T-cell (primary cell): ENCODE measurements at regions not wholly inside any gene's neighbourhood (a gene's known extent, or its start where the extent isn't known, plus 50 kb on each side); places are given as distances from the start of the nearest gene placed in this dataset.

Source experiments
- ATAC-seq, 4 experiments: fragments of 200-7000 bp in 3 of 4; fragments of 150-1000 bp in 1 of 4; cut with Tn5 transposase; replicated peaks in 1 of 4; 1 replicate in 3 of 4; 2 replicates in 1 of 4; pipeline ENCODE4 v1.10.0; 2021; ENCODE audit warnings: moderate library complexity in 3 of 4, mild to moderate bottlenecking in 2 of 4, moderate number of reproducible peaks in 1 of 4
- CTCF ChIA-PET, 2 donors: fragments of 300-600 bp; sonication (Branson Sonifier 250); formaldehyde crosslinking; loops; one replicate each; lab custom pipeline; 2022; ENCODE audit warnings: antibody characterized with exemption in 2 of 2; lab: Charles Lee
- POLR2A ChIA-PET, 2 donors: fragments of 300-600 bp; sonication (Branson Sonifier 250); formaldehyde crosslinking; loops; one replicate each; lab custom pipeline; 2022; ENCODE audit warnings: antibody characterized with exemption in 2 of 2; lab: Charles Lee
- DNase-seq, 35 experiments: peaks; one replicate each; pipeline versions ENCODE4 v3.0.0 to v3.0.0-alpha.2; 2013 to 2023
- H3K27ac ChIP-seq: one replicate; pipeline ENCODE4 v1.5.1; 2013; ENCODE audit warnings: low read length
- H3K27me3 ChIP-seq, 2 experiments: replicated peaks in 1 of 2; 1 replicate in 1 of 2; 2 replicates in 1 of 2; pipeline versions ENCODE4 v1.6.1 to v1.7.0; 2013; ENCODE audit warnings: low read length in 1 of 2, mixed read lengths in 1 of 2; ENCODE audit not compliant: control insufficient read depth in 2 of 2, insufficient read depth in 2 of 2; ENCODE audit errors: extremely low read depth in 1 of 2
- H3K36me3 ChIP-seq, 2 donors: 1 replicate in 1 of 2; 2 replicates in 1 of 2; pipeline versions ENCODE4 v1.6.1 to v1.7.0; 2013; ENCODE audit warnings: low read length in 1 of 2; ENCODE audit not compliant: control insufficient read depth in 2 of 2, insufficient read depth in 1 of 2; ENCODE audit errors: extremely low read depth in 1 of 2
- H3K4me1 ChIP-seq, 2 experiments: 1 replicate in 1 of 2; 2 replicates in 1 of 2; pipeline versions ENCODE4 v1.6.1 to v1.7.0; 2013; ENCODE audit warnings: low read length in 2 of 2, mixed read lengths in 1 of 2; ENCODE audit not compliant: insufficient read depth in 2 of 2, control insufficient read depth in 1 of 2; ENCODE audit errors: extremely low read depth in 1 of 2
- H3K4me3 ChIP-seq, 2 donors: 1 replicate in 1 of 2; 2 replicates in 1 of 2; pipeline versions ENCODE4 v1.5.1 to v1.7.0; 2013; ENCODE audit warnings: mild to moderate bottlenecking in 2 of 2, low read length in 1 of 2, moderate library complexity in 1 of 2; ENCODE audit not compliant: control insufficient read depth in 1 of 2; ENCODE audit errors: extremely low read depth in 1 of 2
- H3K9me3 ChIP-seq: 2 replicates; pipeline ENCODE4 v1.7.0; 2013
- H3K27ac Mint-ChIP-seq, 2 donors: one replicate each; pipeline ENCODE4 v1.8.0; 2020 to 2021; ENCODE audit warnings: mild to moderate bottlenecking in 2 of 2, mixed read lengths in 2 of 2
- H3K27me3 Mint-ChIP-seq, 2 donors: one replicate each; pipeline ENCODE4 v1.8.0; 2021 to 2022; ENCODE audit warnings: mixed read lengths in 2 of 2
- H3K36me3 Mint-ChIP-seq: one replicate; pipeline ENCODE4 v1.8.0; 2021; ENCODE audit warnings: mixed read lengths
- H3K4me1 Mint-ChIP-seq, 3 donors: one replicate each; pipeline ENCODE4 v1.8.0; 2020 to 2022; ENCODE audit warnings: mixed read lengths in 3 of 3, mild to moderate bottlenecking in 1 of 3
- H3K4me3 Mint-ChIP-seq, 3 donors: one replicate each; pipeline ENCODE4 v1.8.0; 2020 to 2022; ENCODE audit warnings: mild to moderate bottlenecking in 3 of 3, mixed read lengths in 3 of 3, moderate library complexity in 3 of 3
- H3K9me3 Mint-ChIP-seq, 3 donors: one replicate each; pipeline ENCODE4 v1.8.0; 2020 to 2022; ENCODE audit warnings: mixed read lengths in 3 of 3
- WGBS: methylation state at CpG from one replicate; pipeline ENCODE4 v1.1.5; 2013; ENCODE audit warnings: missing lambda C conversion rate; ENCODE audit not compliant: insufficient coverage; 5-methylcytosine and 5-hydroxymethylcytosine counted together

DNA sequence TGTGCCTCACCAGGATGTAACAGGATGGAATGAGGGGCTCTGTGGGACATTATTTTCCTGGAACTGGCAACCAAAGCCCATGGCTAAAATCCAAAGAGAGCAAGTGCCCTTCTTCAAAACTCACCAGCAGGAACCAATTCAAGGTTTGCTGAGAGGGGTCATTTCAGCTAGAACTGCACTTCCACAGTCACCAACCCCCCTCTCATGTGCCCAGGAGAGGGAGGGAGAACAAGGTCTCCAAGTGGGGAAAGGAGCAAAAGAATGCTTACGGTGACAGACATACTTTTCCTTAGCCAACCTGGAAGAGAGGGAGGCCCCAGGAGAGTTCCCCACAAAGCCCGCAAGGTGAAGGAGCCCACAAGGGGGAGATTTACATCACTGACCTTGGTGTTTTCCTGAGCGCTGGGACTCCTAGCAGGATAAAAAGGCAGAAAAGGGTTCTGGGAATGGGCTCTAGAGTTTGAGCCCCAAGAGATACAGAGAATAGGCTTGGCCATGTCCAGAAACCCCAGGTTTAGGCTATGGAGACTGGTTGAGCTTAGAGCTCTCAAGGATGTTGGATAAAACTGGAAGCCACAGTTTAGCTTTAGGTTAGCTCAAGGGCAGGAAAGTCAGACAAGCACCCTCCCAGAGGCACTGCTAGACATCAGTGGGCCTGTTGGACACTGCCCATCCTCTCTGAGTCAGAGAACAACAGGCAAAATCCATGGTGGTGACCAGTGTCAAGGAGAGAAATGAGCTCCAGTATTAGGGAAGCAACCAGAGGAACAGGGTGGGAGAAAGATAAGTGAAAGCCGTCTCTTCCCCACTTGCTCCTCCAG lies 63.9 kb upstream of the GHITM start:
- no peak overlapping the region for H3K4me3 Mint-ChIP-seq
- ATAC-seq (no peak), DNase-seq (no peak)
- Histone ChIP-seq H3K4me1 (no peaks in the 10 kb centered on the region), H3K4me3 (no peak overlapping the region), H3K36me3 (no peaks in the 10 kb centered on the region), H3K27ac (no peak overlapping the region), H3K27me3 (peaks cover 0 to 2% of the 10 kb centered on the region in 2 experiments), H3K9me3 (no peaks in the 10 kb centered on the region)
- H3K27ac Mint-ChIP-seq = no peak overlapping the region
- POLR2A ChIA-PET = no interaction called here
- CTCF ChIA-PET = no interaction called here
- no peaks in the 10 kb centered on the region for H3K9me3 Mint-ChIP-seq
- WGBS = 82% methylated on average over 3 of the region's 4 CpGs
- H3K4me1 Mint-ChIP-seq = no peaks in the 10 kb centered on the region
- peaks cover 7 to 11% of the 10 kb centered on the region in 2 donors for H3K27me3 Mint-ChIP-seq
- no peaks in the 10 kb centered on the region for H3K36me3 Mint-ChIP-seq

DNA sequence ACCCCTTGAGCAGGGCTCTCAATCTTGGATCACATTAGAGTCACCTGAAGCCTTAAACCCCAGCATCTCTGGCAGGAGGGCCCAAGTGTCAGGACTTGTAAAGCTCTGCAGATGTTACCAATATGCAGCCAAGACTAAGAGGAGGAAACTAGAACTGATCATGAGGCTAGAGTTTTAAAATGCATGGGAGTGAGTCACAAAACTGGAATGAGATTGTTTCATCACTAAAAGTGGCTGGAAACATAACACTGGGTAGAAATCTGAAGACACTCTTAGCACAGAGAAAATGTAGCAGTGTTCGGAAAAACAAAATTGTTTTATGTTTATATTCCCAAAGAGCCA lies 63.3 kb upstream of the GHITM start:
- ATAC-seq = no peak
- Mint-ChIP-seq H3K27ac (no peak overlapping the region), H3K27me3 (peaks cover 7 to 11% of the 10 kb centered on the region in 2 donors), H3K36me3 (no peaks in the 10 kb centered on the region), H3K4me3 (no peak overlapping the region), H3K9me3 (no peaks in the 10 kb centered on the region), H3K4me1 (no peaks in the 10 kb centered on the region)
- no CpG with 5 or more reads among the region's 1 CpG for WGBS
- Histone ChIP-seq H3K27ac (no peak overlapping the region), H3K4me1 (no peaks in the 10 kb centered on the region), H3K4me3 (no peak overlapping the region), H3K9me3 (no peaks in the 10 kb centered on the region), H3K27me3 (peaks cover 0 to 2% of the 10 kb centered on the region in 2 experiments), H3K36me3 (no peaks in the 10 kb centered on the region)
- POLR2A ChIA-PET = no interaction called here
- no peak for DNase-seq
- CTCF ChIA-PET = no interaction called here

DNA sequence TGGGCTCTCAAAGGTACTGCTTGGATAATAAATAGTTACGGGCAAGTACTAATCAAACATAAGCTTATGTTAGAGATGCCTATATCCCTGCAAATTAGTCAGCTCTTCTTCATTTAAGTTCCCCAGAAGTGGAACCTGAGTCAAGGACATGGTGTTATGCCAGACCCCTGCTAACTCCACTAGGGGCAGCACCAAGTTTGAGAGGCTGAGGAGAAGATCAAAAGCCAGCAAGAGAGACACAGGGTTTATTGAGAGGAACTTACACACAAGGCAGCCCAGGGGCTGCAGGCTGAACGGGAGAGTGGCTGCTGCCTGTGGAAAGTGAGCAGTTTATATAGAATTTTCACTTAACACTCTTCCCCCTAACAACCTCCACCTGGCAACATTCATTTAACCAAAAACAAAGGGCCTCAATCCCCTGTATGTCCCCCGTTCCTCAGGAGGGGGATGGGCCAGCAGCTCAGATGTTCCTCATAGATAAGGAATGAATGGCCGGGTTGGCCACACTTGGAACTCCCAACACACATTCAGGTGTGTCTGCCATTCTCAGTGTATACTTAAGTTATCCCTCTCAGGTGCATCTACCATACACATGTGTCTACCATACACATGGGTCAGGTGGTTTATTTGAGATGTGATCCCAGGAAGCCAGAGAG lies 62.6 kb upstream of the GHITM start:
- H3K36me3 Mint-ChIP-seq = no peaks in the 10 kb centered on the region
- H3K9me3 ChIP-seq = no peaks in the 10 kb centered on the region
- CTCF ChIA-PET = no interaction called here
- H3K27me3 Mint-ChIP-seq = peaks cover 9 to 11% of the 10 kb centered on the region in 2 donors
- ATAC-seq (no peak), DNase-seq (peak in 1 of 35 experiments; percentile 5)
- H3K4me1 Mint-ChIP-seq = no peaks in the 10 kb centered on the region
- no peak overlapping the region for H3K27ac Mint-ChIP-seq
- 20% methylated on average over 1 of the region's 4 CpGs for WGBS
- no peaks in the 10 kb centered on the region for H3K36me3 ChIP-seq
- H3K9me3 Mint-ChIP-seq = no peaks in the 10 kb centered on the region
- peaks cover 0 to 2% of the 10 kb centered on the region in 2 experiments for H3K27me3 ChIP-seq
- H3K4me3 ChIP-seq = no peak overlapping the region
- no peak overlapping the region for H3K27ac ChIP-seq
- no peaks in the 10 kb centered on the region for H3K4me1 ChIP-seq
- no peak overlapping the region for H3K4me3 Mint-ChIP-seq
- POLR2A ChIA-PET = no interaction called here

DNA sequence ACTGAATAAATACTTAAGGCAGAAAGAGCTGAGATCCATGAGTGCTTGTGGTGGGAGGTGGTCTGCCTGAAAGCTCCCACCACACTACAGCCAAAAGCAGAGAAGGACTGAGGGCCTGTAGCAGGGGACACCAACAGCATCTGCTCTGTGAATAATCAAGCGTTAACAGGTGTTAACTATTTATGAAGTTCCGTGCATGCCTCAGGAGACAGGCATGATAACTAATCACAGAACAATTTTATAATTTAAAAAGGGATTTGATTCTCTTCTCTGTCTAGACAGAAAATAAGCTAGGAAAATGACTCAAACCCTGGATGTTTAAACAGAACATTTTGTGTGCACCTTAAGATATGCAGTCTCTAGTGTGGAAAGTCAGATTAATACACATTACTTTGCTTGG lies 61.5 kb upstream of the GHITM start:
- whole genome bisulfite sequencing = no CpG with 5 or more reads among the region's 2 CpGs
- Histone ChIP-seq H3K4me1 (no peaks in the 10 kb centered on the region), H3K9me3 (no peaks in the 10 kb centered on the region), H3K27me3 (peaks cover 0 to 3% of the 10 kb centered on the region in 2 experiments), H3K27ac (no peak overlapping the region), H3K4me3 (no peak overlapping the region), H3K36me3 (no peaks in the 10 kb centered on the region)
- H3K4me3 Mint-ChIP-seq = no peak overlapping the region
- H3K27ac Mint-ChIP-seq = no peak overlapping the region
- DNase-seq = no peak
- H3K36me3 Mint-ChIP-seq = no peaks in the 10 kb centered on the region
- CTCF ChIA-PET = no interaction called here
- POLR2A ChIA-PET = no interaction called here
- H3K9me3 Mint-ChIP-seq = no peaks in the 10 kb centered on the region
- no peak for ATAC-seq
- H3K4me1 Mint-ChIP-seq = no peaks in the 10 kb centered on the region
- H3K27me3 Mint-ChIP-seq = peaks cover 10 to 14% of the 10 kb centered on the region in 2 donors

DNA sequence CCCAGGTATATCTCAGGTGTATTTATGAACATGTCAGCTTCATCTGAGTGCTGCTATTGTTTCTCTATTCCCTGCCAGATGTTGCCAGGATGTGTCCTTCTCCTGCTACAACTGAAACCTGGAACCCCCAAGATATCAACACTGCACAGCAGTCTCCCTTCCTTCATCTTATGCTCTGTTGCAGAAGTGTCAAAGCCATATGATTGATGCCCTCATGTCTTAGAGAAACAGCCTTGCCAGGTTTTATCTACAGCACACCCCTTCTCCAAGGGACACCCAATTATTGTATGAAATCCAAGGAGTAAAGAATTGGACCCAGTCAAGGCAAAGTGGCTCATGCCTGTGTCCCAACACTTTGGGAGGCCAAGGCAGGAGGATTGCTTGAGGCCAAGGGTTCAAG lies 60.5 kb upstream of the GHITM start:
- Mint-ChIP-seq H3K36me3 (no peaks in the 10 kb centered on the region), H3K4me1 (no peaks in the 10 kb centered on the region), H3K27me3 (peaks cover 9 to 14% of the 10 kb centered on the region in 2 donors), H3K4me3 (no peak overlapping the region), H3K27ac (no peak overlapping the region), H3K9me3 (peaks cover 0 to 3% (median 1%) of the 10 kb centered on the region in 3 donors)
- DNase-seq (no peak), ATAC-seq (no peak)
- Histone ChIP-seq H3K27ac (no peak overlapping the region), H3K9me3 (no peaks in the 10 kb centered on the region), H3K36me3 (no peaks in the 10 kb centered on the region), H3K27me3 (peaks cover 0 to 4% of the 10 kb centered on the region in 2 experiments), H3K4me1 (no peaks in the 10 kb centered on the region), H3K4me3 (no peak overlapping the region)
- POLR2A ChIA-PET = no interaction called here
- CTCF ChIA-PET = no interaction called here

DNA sequence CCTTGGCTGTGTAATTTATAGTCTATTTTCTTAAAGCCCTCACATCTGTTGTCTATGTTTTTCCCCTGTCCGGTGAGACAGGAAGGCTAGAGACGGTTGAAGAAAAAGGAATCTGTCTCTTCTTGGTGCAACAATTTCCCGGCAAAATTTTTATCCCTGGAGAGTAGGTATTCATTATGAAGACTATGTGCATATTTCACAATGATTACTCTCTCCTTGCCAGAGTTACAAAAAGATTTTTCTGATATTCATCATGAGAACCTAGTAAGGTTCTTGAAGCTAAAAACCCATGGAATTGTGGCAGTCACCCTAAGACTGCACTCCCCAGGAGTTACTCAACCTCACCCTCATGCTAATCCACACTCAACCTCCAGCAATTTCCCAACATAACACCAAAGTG lies 55.0 kb upstream of the GHITM start:
- Mint-ChIP-seq H3K27me3 (peaks cover 28 to 33% of the 10 kb centered on the region in 2 donors), H3K36me3 (no peaks in the 10 kb centered on the region), H3K27ac (no peak overlapping the region), H3K4me1 (no peaks in the 10 kb centered on the region), H3K4me3 (no peak overlapping the region), H3K9me3 (peaks cover 0 to 13% (median 8%) of the 10 kb centered on the region in 3 donors)
- H3K27me3 ChIP-seq = peaks cover 0 to 9% of the 10 kb centered on the region in 2 experiments
- DNase-seq = no peak
- H3K36me3 ChIP-seq = no peaks in the 10 kb centered on the region
- H3K4me3 ChIP-seq = no peak overlapping the region
- ChIA-PET POLR2A (no interaction called here), CTCF (no interaction called here)
- H3K4me1 ChIP-seq = no peaks in the 10 kb centered on the region
- H3K9me3 ChIP-seq = no peaks in the 10 kb centered on the region
- no peak overlapping the region for H3K27ac ChIP-seq
- WGBS = no CpG with 5 or more reads among the region's 3 CpGs
- no peak for ATAC-seq
